B cell (primary cell): ENCODE measurements at regions not wholly inside any gene's neighbourhood (a gene's known extent, or its start where the extent isn't known, plus 50 kb on each side); places are given as distances from the start of the nearest gene placed in this dataset.

Experiments
- ATAC-seq: fragments of 200-7000 bp; cut with Tn5 transposase; one replicate; pipeline ENCODE4 v1.10.0; 2021; ENCODE audit warnings: low read depth, mild to moderate bottlenecking, moderate number of reproducible peaks, moderate library complexity
- CTCF ChIA-PET: fragments of 350-600 bp; sonication (Branson Sonifier 250); formaldehyde crosslinking; loops from one replicate; lab custom pipeline; 2021; ENCODE audit warnings: antibody characterized with exemption, inconsistent platforms; lab: Charles Lee
- POLR2A ChIA-PET: fragments of 350-600 bp; sonication (Branson Sonifier 250); formaldehyde crosslinking; loops from one replicate; lab custom pipeline; 2021; ENCODE audit warnings: antibody characterized with exemption; lab: Charles Lee
- DNase-seq: peaks from one replicate; pipeline ENCODE4 v3.0.0; 2013
- H2AFZ ChIP-seq: 2 replicates; pipeline ENCODE4 v1.6.1; 2012; ENCODE audit warnings: mild to moderate bottlenecking, low read depth, low read length; ENCODE audit not compliant: insufficient read depth, poor library complexity, severe bottlenecking
- H3K27ac ChIP-seq, 2 donors: 1 replicate in 1 of 2; 2 replicates in 1 of 2; pipeline ENCODE4 v1.5.1; 2012 to 2013; ENCODE audit warnings: low read length in 2 of 2, mild to moderate bottlenecking in 2 of 2, moderate library complexity in 1 of 2
- H3K27me3 ChIP-seq, 4 experiments: fragments of 200-600 bp in 1 of 4; sonication (generic) in 1 of 4; replicated peaks in 1 of 4; 1 replicate in 2 of 4; 2 replicates in 2 of 4; pipeline versions ENCODE4 v1.6.1 to v1.7.0; 2013 to 2016; ENCODE audit warnings: low read length in 3 of 4, mild to moderate bottlenecking in 2 of 4, mixed read lengths in 1 of 4, moderate library complexity in 1 of 4; ENCODE audit not compliant: insufficient read depth in 4 of 4, control insufficient read depth in 3 of 4; ENCODE audit errors: control extremely low read depth in 1 of 4
- H3K36me3 ChIP-seq, 2 experiments: replicated peaks in 1 of 2; 1 replicate in 1 of 2; 2 replicates in 1 of 2; pipeline versions ENCODE4 v1.6.1 to v1.7.1; 2013; ENCODE audit warnings: low read length in 1 of 2; ENCODE audit not compliant: insufficient read depth in 2 of 2, control insufficient read depth in 1 of 2; ENCODE audit errors: control extremely low read depth in 1 of 2, extremely low read depth in 1 of 2
- H3K4me1 ChIP-seq, 2 donors: fragments of 200-600 bp in 1 of 2; sonication (generic) in 1 of 2; 1 replicate in 1 of 2; 2 replicates in 1 of 2; pipeline versions ENCODE4 v1.5.1 to v1.6.1; 2013 to 2017; ENCODE audit warnings: low read length in 2 of 2; ENCODE audit not compliant: control insufficient read depth in 2 of 2, insufficient read depth in 2 of 2
- H3K4me2 ChIP-seq: replicated peaks from 2 replicates; pipeline ENCODE3; 2012; ENCODE audit warnings: mild to moderate bottlenecking, low read depth, low read length; ENCODE audit not compliant: poor library complexity, severe bottlenecking
- H3K4me3 ChIP-seq, 5 experiments: fragments of 200-600 bp in 1 of 5; sonication (generic) in 1 of 5; 1 replicate in 3 of 5; 2 replicates in 2 of 5; pipeline versions ENCODE4 v1.5.1 to v1.7.0; 2011 to 2016; ENCODE audit warnings: low read length in 4 of 5, mild to moderate bottlenecking in 4 of 5, low read depth in 2 of 5, control low read depth in 1 of 5, moderate library complexity in 1 of 5; ENCODE audit not compliant: insufficient read depth in 1 of 5; ENCODE audit errors: control extremely low read depth in 1 of 5, extremely low read depth in 1 of 5
- H3K79me2 ChIP-seq: fragments of 200-600 bp; sonication (generic); one replicate; pipeline ENCODE4 v1.6.0; 2016; ENCODE audit warnings: low read length; ENCODE audit not compliant: control insufficient read depth, insufficient read depth
- H3K9ac ChIP-seq: fragments of 200-600 bp; sonication (generic); 2 replicates; pipeline ENCODE4 v1.6.1; 2017; ENCODE audit warnings: mild to moderate bottlenecking, low read length, moderate library complexity
- H3K9me3 ChIP-seq, 3 donors: one replicate each; pipeline versions ENCODE4 v1.6.1 to v1.7.1; 2013; ENCODE audit warnings: low read length in 2 of 3; ENCODE audit not compliant: control insufficient read depth in 2 of 3, insufficient read depth in 1 of 3; ENCODE audit errors: control extremely low read depth in 1 of 3
- H4K20me1 ChIP-seq: 2 replicates; pipeline ENCODE4 v1.6.0; 2012; ENCODE audit warnings: mild to moderate bottlenecking, low read length; ENCODE audit not compliant: insufficient read depth, control insufficient read depth, poor library complexity, severe bottlenecking
- H3K27ac Mint-ChIP-seq: one replicate; pipeline ENCODE4 v1.8.0; 2021; ENCODE audit warnings: mixed read lengths
- H3K27me3 Mint-ChIP-seq: one replicate; pipeline ENCODE4 v1.8.0; 2021; ENCODE audit warnings: mixed read lengths
- H3K4me1 Mint-ChIP-seq: one replicate; pipeline ENCODE4 v1.8.0; 2021; ENCODE audit warnings: mixed read lengths
- H3K4me3 Mint-ChIP-seq: one replicate; pipeline ENCODE4 v1.8.0; 2021; ENCODE audit warnings: mixed read lengths
- H3K9me3 Mint-ChIP-seq: one replicate; pipeline ENCODE4 v1.8.0; 2022; ENCODE audit warnings: mixed read lengths; ENCODE audit not compliant: insufficient read depth
- EZH2 ChIP-seq: IDR thresholded peaks from 2 replicates; pipeline ENCODE4 v1.6.1; 2012; ENCODE audit warnings: borderline replicate concordance, low read depth, mild to moderate bottlenecking, moderate library complexity, low read length; ENCODE audit not compliant: insufficient read depth, poor library complexity, severe bottlenecking
- WGBS: methylation state at CpG from one replicate; pipeline ENCODE4 v1.1.5; 2013; ENCODE audit warnings: missing lambda C conversion rate; ENCODE audit not compliant: insufficient coverage; 5-methylcytosine and 5-hydroxymethylcytosine counted together
- intact Hi-C: fragments of 100-400 bp; cut with micrococcal nuclease; formaldehyde crosslinking; loops from one replicate; pipeline ENCODE4 v1.10.0; 2022
- TF ChIP-seq, protein P1 (sequence below): fragments of 200-600 bp; IDR thresholded peaks from one replicate; pipeline ENCODE4 v1.8.0; 2022; ENCODE audit warnings: antibody characterized with exemption, mild to moderate bottlenecking

DNA sequence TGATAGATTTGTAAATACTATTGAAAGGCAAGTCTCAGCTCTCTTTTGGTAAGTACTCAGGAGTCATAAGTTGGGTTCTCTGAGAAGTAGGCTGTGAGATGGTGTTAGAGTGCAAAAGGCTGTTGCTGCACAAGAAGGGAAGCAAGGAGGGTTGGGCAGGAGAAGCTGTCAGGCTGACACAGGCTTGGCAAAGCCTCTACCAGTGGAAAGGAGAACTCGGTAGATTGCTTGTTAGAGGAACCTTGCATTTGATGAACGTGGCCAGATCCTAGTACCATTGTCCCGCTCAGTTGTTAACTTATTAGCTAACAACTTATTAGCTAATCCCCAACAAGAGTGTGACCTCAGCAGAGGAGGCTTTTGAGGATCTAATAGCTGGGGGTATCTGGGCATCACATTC, 449.3 kb upstream of the BOD1L1 start:
- H3K36me3 ChIP-seq: no peaks in the 10 kb centered on the region
- H3K4me2 ChIP-seq: no peak overlapping the region
- no peak overlapping the region for H3K27ac ChIP-seq
- H3K4me3 ChIP-seq: no peak overlapping the region
- WGBS: 80% methylated on average over 1 of the region's 3 CpGs
- TF ChIP-seq EZH2: no peak
- no peak overlapping the region for H3K9ac ChIP-seq
- no peaks in the 10 kb centered on the region for H3K79me2 ChIP-seq
- H3K27me3 Mint-ChIP-seq: no peaks in the 10 kb centered on the region
- no peaks in the 10 kb centered on the region for H4K20me1 ChIP-seq
- no peaks in the 10 kb centered on the region for H3K27me3 ChIP-seq
- ChIA-PET POLR2A (interaction anchor here (0.7 kb wide), 1 partner anchor 75 kb away, joined by 3 read pairs; no protein-coding TSS in a partner anchor), CTCF (interaction anchor here (0.5 kb wide), 1 partner anchor 14 kb away, joined by 3 read pairs; no protein-coding TSS in a partner anchor)
- peaks cover 6 to 9% of the 10 kb centered on the region in 2 donors for H3K4me1 ChIP-seq
- no peak overlapping the region for H2AFZ ChIP-seq
- peaks cover 11% of the 10 kb centered on the region for H3K4me1 Mint-ChIP-seq
- H3K9me3 ChIP-seq: peaks cover 0 to 16% (median 11%) of the 10 kb centered on the region in 3 donors
- ATAC-seq (no peak), DNase-seq (no peak)
- H3K27ac Mint-ChIP-seq: no peak overlapping the region
- peaks cover 12% of the 10 kb centered on the region for H3K9me3 Mint-ChIP-seq
- no peak overlapping the region for H3K4me3 Mint-ChIP-seq
- intact Hi-C loops: no loop called here

DNA sequence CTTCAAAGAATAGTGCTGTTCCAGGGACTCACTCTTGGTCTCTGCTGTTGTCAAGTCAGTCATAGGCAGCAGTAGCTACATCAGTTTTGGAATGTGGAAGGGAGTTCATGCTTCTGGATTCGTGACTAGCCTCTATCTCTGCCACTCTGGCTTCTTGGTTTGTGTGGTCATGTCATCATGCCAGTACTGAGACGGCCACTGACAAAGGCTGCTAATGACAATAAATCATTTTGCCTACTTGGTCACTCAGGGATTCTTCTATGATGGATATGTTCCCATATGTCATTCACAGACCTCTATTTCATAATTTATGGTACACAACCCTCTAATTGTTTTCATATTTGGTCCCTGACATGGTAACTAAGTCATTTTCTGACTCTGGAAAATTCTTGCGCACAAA, 450.8 kb upstream of the BOD1L1 start:
- no peaks in the 10 kb centered on the region for H3K79me2 ChIP-seq
- POLR2A ChIA-PET: no interaction called here

More for the DNA sequence above, 450.8 kb upstream of the BOD1L1 start:
- Histone ChIP-seq H3K4me3 (no peak overlapping the region), H3K4me2 (no peak overlapping the region), H2AFZ (no peak overlapping the region), H3K9me3 (peaks cover 0 to under 1% (median 0%) of the 10 kb centered on the region in 3 donors), H3K36me3 (no peaks in the 10 kb centered on the region), H4K20me1 (no peaks in the 10 kb centered on the region), H3K9ac (no peak overlapping the region), H3K4me1 (peaks cover 6 to 9% of the 10 kb centered on the region in 2 donors), H3K27me3 (no peaks in the 10 kb centered on the region), H3K27ac (no peak overlapping the region)
- DNase-seq (no peak), ATAC-seq (no peak)
- CTCF ChIA-PET: no interaction called here
- Mint-ChIP-seq H3K4me3 (no peak overlapping the region), H3K9me3 (no peaks in the 10 kb centered on the region), H3K27me3 (no peaks in the 10 kb centered on the region), H3K27ac (no peak overlapping the region), H3K4me1 (peaks cover 11% of the 10 kb centered on the region)
- TF ChIP-seq, protein P1, sequence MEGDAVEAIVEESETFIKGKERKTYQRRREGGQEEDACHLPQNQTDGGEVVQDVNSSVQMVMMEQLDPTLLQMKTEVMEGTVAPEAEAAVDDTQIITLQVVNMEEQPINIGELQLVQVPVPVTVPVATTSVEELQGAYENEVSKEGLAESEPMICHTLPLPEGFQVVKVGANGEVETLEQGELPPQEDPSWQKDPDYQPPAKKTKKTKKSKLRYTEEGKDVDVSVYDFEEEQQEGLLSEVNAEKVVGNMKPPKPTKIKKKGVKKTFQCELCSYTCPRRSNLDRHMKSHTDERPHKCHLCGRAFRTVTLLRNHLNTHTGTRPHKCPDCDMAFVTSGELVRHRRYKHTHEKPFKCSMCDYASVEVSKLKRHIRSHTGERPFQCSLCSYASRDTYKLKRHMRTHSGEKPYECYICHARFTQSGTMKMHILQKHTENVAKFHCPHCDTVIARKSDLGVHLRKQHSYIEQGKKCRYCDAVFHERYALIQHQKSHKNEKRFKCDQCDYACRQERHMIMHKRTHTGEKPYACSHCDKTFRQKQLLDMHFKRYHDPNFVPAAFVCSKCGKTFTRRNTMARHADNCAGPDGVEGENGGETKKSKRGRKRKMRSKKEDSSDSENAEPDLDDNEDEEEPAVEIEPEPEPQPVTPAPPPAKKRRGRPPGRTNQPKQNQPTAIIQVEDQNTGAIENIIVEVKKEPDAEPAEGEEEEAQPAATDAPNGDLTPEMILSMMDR: no peak
- TF ChIP-seq EZH2: no peak
- WGBS: 80% methylated on average over 1 of the region's 3 CpGs
- intact Hi-C loops: no loop called here
